MG63 (cell line): ENCODE measurements at regions not wholly inside any gene's neighbourhood (a gene's known extent, or its start where the extent isn't known, plus 50 kb on each side); places are given as distances from the start of the nearest gene placed in this dataset.

Experiments
- DNase-seq: peaks from one replicate; pipeline ENCODE4 v3.0.0-alpha.2; 2020
- H3K27me3 ChIP-seq: fragments of 250-450 bp; sonication (Bioruptor Pico); 2 replicates; pipeline ENCODE4 v1.5.1; 2020; ENCODE audit warnings: mild to moderate bottlenecking, moderate library complexity
- H3K36me3 ChIP-seq: fragments of 250-450 bp; sonication (Bioruptor Pico); 2 replicates; pipeline ENCODE4 v1.5.1; 2020; ENCODE audit warnings: mild to moderate bottlenecking, moderate library complexity
- H3K4me3 ChIP-seq: fragments of 250-450 bp; sonication (Bioruptor Pico); 2 replicates; pipeline ENCODE4 v1.5.1; 2020; ENCODE audit warnings: mild to moderate bottlenecking, moderate library complexity
- H3K9me3 ChIP-seq: fragments of 250-450 bp; sonication (Bioruptor Pico); 2 replicates; pipeline ENCODE4 v1.5.1; 2020; ENCODE audit warnings: mild to moderate bottlenecking, moderate library complexity

- H3K27me3 ChIP-seq: no peaks in the 10 kb centered on the region
- DNase-seq: no peak
- no peaks in the 10 kb centered on the region for H3K9me3 ChIP-seq
- no peak overlapping the region for H3K4me3 ChIP-seq
- no peaks in the 10 kb centered on the region for H3K36me3 ChIP-seq
Measured at GRCh38 chr2:241924069-241924908, 54.8 kb downstream of the RTP5 start.

- no peak for DNase-seq
- Histone ChIP-seq H3K27me3 (no peaks in the 10 kb centered on the region), H3K36me3 (no peaks in the 10 kb centered on the region), H3K4me3 (no peak overlapping the region), H3K9me3 (no peaks in the 10 kb centered on the region)
Measured at GRCh38 chr2:241924909-241925250, 55.4 kb downstream of the RTP5 start.

GRCh38 chr2:241925277-241925676 is 55.7 kb downstream of the RTP5 start:
- no peak for DNase-seq
- no peaks in the 10 kb centered on the region for H3K27me3 ChIP-seq
- H3K36me3 ChIP-seq: no peaks in the 10 kb centered on the region
- H3K4me3 ChIP-seq: no peak overlapping the region
- no peaks in the 10 kb centered on the region for H3K9me3 ChIP-seq

- H3K27me3 ChIP-seq: no peaks in the 10 kb centered on the region
- H3K36me3 ChIP-seq: no peaks in the 10 kb centered on the region
- no peak overlapping the region for H3K4me3 ChIP-seq
- DNase-seq: no peak
- no peaks in the 10 kb centered on the region for H3K9me3 ChIP-seq
Measured at GRCh38 chr2:241925821-241926441, 56.4 kb downstream of the RTP5 start.

GRCh38 chr2:241926541-241927311 is 57.2 kb downstream of the RTP5 start:
- Histone ChIP-seq H3K36me3 (no peaks in the 10 kb centered on the region), H3K27me3 (no peaks in the 10 kb centered on the region), H3K9me3 (no peaks in the 10 kb centered on the region), H3K4me3 (no peak overlapping the region)
- no peak for DNase-seq

- no peak for DNase-seq
- Histone ChIP-seq H3K27me3 (no peaks in the 10 kb centered on the region), H3K36me3 (no peaks in the 10 kb centered on the region), H3K4me3 (no peak overlapping the region), H3K9me3 (no peaks in the 10 kb centered on the region)
Measured at GRCh38 chr2:241929551-241930490, 60.3 kb downstream of the RTP5 start.

- Histone ChIP-seq H3K27me3 (no peaks in the 10 kb centered on the region), H3K4me3 (no peak overlapping the region), H3K36me3 (no peaks in the 10 kb centered on the region), H3K9me3 (no peaks in the 10 kb centered on the region)
- DNase-seq: no peak
Measured at GRCh38 chr2:241931084-241931975, 61.8 kb downstream of the RTP5 start.

GRCh38 chr2:241931976-241932898 is 62.7 kb downstream of the RTP5 start:
- DNase-seq: no peak
- no peaks in the 10 kb centered on the region for H3K36me3 ChIP-seq
- H3K4me3 ChIP-seq: no peak overlapping the region
- H3K27me3 ChIP-seq: no peaks in the 10 kb centered on the region
- H3K9me3 ChIP-seq: no peaks in the 10 kb centered on the region

GRCh38 chr2:241932899-241933178 is 63.3 kb downstream of the RTP5 start:
- no peaks in the 10 kb centered on the region for H3K9me3 ChIP-seq
- H3K27me3 ChIP-seq: no peaks in the 10 kb centered on the region
- no peaks in the 10 kb centered on the region for H3K36me3 ChIP-seq
- no peak overlapping the region for H3K4me3 ChIP-seq
- no peak for DNase-seq

- Histone ChIP-seq H3K27me3 (no peaks in the 10 kb centered on the region), H3K4me3 (no peak overlapping the region), H3K9me3 (no peaks in the 10 kb centered on the region), H3K36me3 (no peaks in the 10 kb centered on the region)
- DNase-seq: peak; percentile 15
Measured at GRCh38 chr2:241933179-241933911, 63.8 kb downstream of the RTP5 start.

- no peaks in the 10 kb centered on the region for H3K27me3 ChIP-seq
- no peak for DNase-seq
- no peaks in the 10 kb centered on the region; the same call in 1 of the 2 replicates for H3K9me3 ChIP-seq
- no peaks in the 10 kb centered on the region for H3K36me3 ChIP-seq
- H3K4me3 ChIP-seq: no peak overlapping the region
Measured at GRCh38 chr2:241935314-241935713, 65.8 kb downstream of the RTP5 start.

GRCh38 chr2:241935774-241936173 is 66.2 kb downstream of the RTP5 start:
- no peak for DNase-seq
- no peaks in the 10 kb centered on the region for H3K27me3 ChIP-seq
- H3K4me3 ChIP-seq: no peak overlapping the region
- H3K36me3 ChIP-seq: no peaks in the 10 kb centered on the region
- no peaks in the 10 kb centered on the region; the same call in 1 of the 2 replicates for H3K9me3 ChIP-seq

- Histone ChIP-seq H3K27me3 (no peaks in the 10 kb centered on the region), H3K9me3 (no peaks in the 10 kb centered on the region; the same call in 1 of the 2 replicates), H3K4me3 (no peak overlapping the region), H3K36me3 (no peaks in the 10 kb centered on the region)
- no peak for DNase-seq
Measured at GRCh38 chr2:241936457-241937133, 67.1 kb downstream of the RTP5 start.

- no peak for DNase-seq
- H3K9me3 ChIP-seq: no peaks in the 10 kb centered on the region; the same call in 1 of the 2 replicates
- H3K27me3 ChIP-seq: no peaks in the 10 kb centered on the region
- H3K36me3 ChIP-seq: no peaks in the 10 kb centered on the region
- H3K4me3 ChIP-seq: no peak overlapping the region
Measured at GRCh38 chr2:241937297-241937696, 67.8 kb downstream of the RTP5 start.
